ENCODE measurements at regions not wholly inside any gene's neighbourhood (a gene's known extent, or its start where the extent isn't known, plus 50 kb on each side); places are given as distances from the start of the nearest gene placed in this dataset.

- DNase-seq (no peak), ATAC-seq (ENCODE audit: insufficient read depth, low FRiP score) (no peak)
- 89 to 92% methylated on average over 1 of the region's 1 CpG for WGBS, 2 donors
- Histone ChIP-seq H3K4me1 (ENCODE audit: control insufficient read depth in 5 of 5, insufficient read depth in 5 of 5, low read length in 5 of 5) (peaks cover 0 to 5% (median 0%) of the 10 kb centered on the region in 5 donors), H3K27me3 (ENCODE audit: control insufficient read depth in 3 of 3, insufficient read depth in 3 of 3, low read length in 2 of 3) (no peaks in the 10 kb centered on the region), H3K36me3 (ENCODE audit: control insufficient read depth in 4 of 4, insufficient read depth in 4 of 4, low read length in 4 of 4) (no peaks in the 10 kb centered on the region), H3K9ac (ENCODE audit: insufficient read depth in 1 of 2, low read length in 2 of 2) (no peak overlapping the region), H3K9me3 (ENCODE audit: control insufficient read depth in 4 of 4, insufficient read depth in 3 of 4, low read length in 3 of 4) (peaks cover 0 to 2% (median 0%) of the 10 kb centered on the region in 4 donors), H3K4me3 (no peak overlapping the region), H3K27ac (ENCODE audit: low read depth in 1 of 2, low read length in 1 of 2) (no peak overlapping the region)
- no peak for TF ChIP-seq CTCF (IDR thresholded peaks at IDR 0.05; ENCODE audit: control extremely low read depth, extremely low read depth)
Measured at GRCh38 chr13:74444864-74445479, 310.8 kb upstream of the KLF12 start.

GRCh38 chr13:74444161-74444571 is 310.0 kb upstream of the KLF12 start:
- Histone ChIP-seq H3K9me3 (ENCODE audit: control insufficient read depth in 4 of 4, insufficient read depth in 3 of 4, low read length in 3 of 4) (peaks cover 0 to 2% (median 0%) of the 10 kb centered on the region in 4 donors), H3K4me3 (no peak overlapping the region), H3K27me3 (ENCODE audit: control insufficient read depth in 3 of 3, insufficient read depth in 3 of 3, low read length in 2 of 3) (no peaks in the 10 kb centered on the region), H3K9ac (ENCODE audit: insufficient read depth in 1 of 2, low read length in 2 of 2) (no peak overlapping the region), H3K4me1 (ENCODE audit: control insufficient read depth in 5 of 5, insufficient read depth in 5 of 5, low read length in 5 of 5) (peaks cover 0 to 5% (median 0%) of the 10 kb centered on the region in 5 donors), H3K27ac (ENCODE audit: low read depth in 1 of 2, low read length in 1 of 2) (no peak overlapping the region), H3K36me3 (ENCODE audit: control insufficient read depth in 4 of 4, insufficient read depth in 4 of 4, low read length in 4 of 4) (no peaks in the 10 kb centered on the region)
- TF ChIP-seq CTCF (IDR thresholded peaks at IDR 0.05; ENCODE audit: control extremely low read depth, extremely low read depth) = no peak
- ATAC-seq (ENCODE audit: insufficient read depth, low FRiP score) (no peak), DNase-seq (no peak)
- whole genome bisulfite sequencing, 2 donors = 58 to 73% methylated on average over 6 of the region's 6 CpGs

GRCh38 chr13:74443631-74444030 is 309.4 kb upstream of the KLF12 start:
- Histone ChIP-seq H3K27ac (ENCODE audit: low read depth in 1 of 2, low read length in 1 of 2) (no peak overlapping the region), H3K27me3 (ENCODE audit: control insufficient read depth in 3 of 3, insufficient read depth in 3 of 3, low read length in 2 of 3) (no peaks in the 10 kb centered on the region), H3K4me3 (no peak overlapping the region), H3K9ac (ENCODE audit: insufficient read depth in 1 of 2, low read length in 2 of 2) (no peak overlapping the region), H3K36me3 (ENCODE audit: control insufficient read depth in 4 of 4, insufficient read depth in 4 of 4, low read length in 4 of 4) (no peaks in the 10 kb centered on the region), H3K4me1 (ENCODE audit: control insufficient read depth in 5 of 5, insufficient read depth in 5 of 5, low read length in 5 of 5) (peaks cover 0 to 5% (median 0%) of the 10 kb centered on the region in 5 donors), H3K9me3 (ENCODE audit: control insufficient read depth in 4 of 4, insufficient read depth in 3 of 4, low read length in 3 of 4) (peaks cover 0 to 2% (median 0%) of the 10 kb centered on the region in 4 donors)
- DNase-seq (peak in 2 of 3 donors; percentile 53 to 61), ATAC-seq (ENCODE audit: insufficient read depth, low FRiP score) (no peak)
- no peak for TF ChIP-seq CTCF (IDR thresholded peaks at IDR 0.05; ENCODE audit: control extremely low read depth, extremely low read depth)
- WGBS, 2 donors = 26 to 30% methylated on average over 1 of the region's 1 CpG

- Histone ChIP-seq H3K36me3 (ENCODE audit: control insufficient read depth in 4 of 4, insufficient read depth in 4 of 4, low read length in 4 of 4) (no peaks in the 10 kb centered on the region), H3K27me3 (ENCODE audit: control insufficient read depth in 3 of 3, insufficient read depth in 3 of 3, low read length in 2 of 3) (no peaks in the 10 kb centered on the region), H3K4me1 (ENCODE audit: control insufficient read depth in 5 of 5, insufficient read depth in 5 of 5, low read length in 5 of 5) (peaks cover 0 to 5% (median 0%) of the 10 kb centered on the region in 5 donors), H3K9me3 (ENCODE audit: control insufficient read depth in 4 of 4, insufficient read depth in 3 of 4, low read length in 3 of 4) (peaks cover 0 to 2% (median 0%) of the 10 kb centered on the region in 4 donors), H3K9ac (ENCODE audit: insufficient read depth in 1 of 2, low read length in 2 of 2) (no peak overlapping the region), H3K27ac (ENCODE audit: low read depth in 1 of 2, low read length in 1 of 2) (no peak overlapping the region), H3K4me3 (no peak overlapping the region)
- no peak for TF ChIP-seq CTCF (IDR thresholded peaks at IDR 0.05; ENCODE audit: control extremely low read depth, extremely low read depth)
- no peak for ATAC-seq (ENCODE audit: insufficient read depth, low FRiP score)
- 61 to 81% methylated on average over 5 of the region's 5 CpGs for WGBS, 2 donors
- no peak for DNase-seq
Measured at GRCh38 chr13:74442751-74443150, 308.5 kb upstream of the KLF12 start.
